Type B pancreatic cell (in vitro differentiated cells): ENCODE measurements at regions not wholly inside any gene's neighbourhood (a gene's known extent, or its start where the extent isn't known, plus 50 kb on each side); places are given as distances from the start of the nearest gene placed in this dataset.

Experiments used
- DNase-seq: peaks from one replicate; pipeline ENCODE4 v3.0.0; 2021; ENCODE audit warnings: mixed read lengths; ENCODE audit not compliant: unreplicated experiment; ENCODE audit errors: extremely low spot score
- H3K27ac Mint-ChIP-seq: 2 replicates; pipeline ENCODE4 v1.8.0; 2021; ENCODE audit warnings: mild to moderate bottlenecking, mixed read lengths
- H3K27me3 Mint-ChIP-seq: 2 replicates; pipeline ENCODE4 v1.8.0; 2021; ENCODE audit warnings: mixed read lengths
- H3K36me3 Mint-ChIP-seq: 2 replicates; pipeline ENCODE4 v1.8.0; 2021; ENCODE audit warnings: mixed read lengths
- H3K4me1 Mint-ChIP-seq: one replicate; pipeline ENCODE4 v1.8.0; 2021; ENCODE audit warnings: mixed read lengths; ENCODE audit not compliant: unreplicated experiment
- H3K4me3 Mint-ChIP-seq: 2 replicates; pipeline ENCODE4 v1.8.0; 2021; ENCODE audit warnings: mild to moderate bottlenecking, mixed read lengths
- H3K9me3 Mint-ChIP-seq: 2 replicates; pipeline ENCODE4 v1.8.0; 2021; ENCODE audit warnings: mixed read lengths
- CTCF ChIP-seq: fragments of 200-600 bp; sonication (generic); conservative IDR thresholded peaks from 2 replicates; pipeline ENCODE4 v1.5.0; 2021; ENCODE audit warnings: antibody characterized with exemption, mild to moderate bottlenecking

DNA sequence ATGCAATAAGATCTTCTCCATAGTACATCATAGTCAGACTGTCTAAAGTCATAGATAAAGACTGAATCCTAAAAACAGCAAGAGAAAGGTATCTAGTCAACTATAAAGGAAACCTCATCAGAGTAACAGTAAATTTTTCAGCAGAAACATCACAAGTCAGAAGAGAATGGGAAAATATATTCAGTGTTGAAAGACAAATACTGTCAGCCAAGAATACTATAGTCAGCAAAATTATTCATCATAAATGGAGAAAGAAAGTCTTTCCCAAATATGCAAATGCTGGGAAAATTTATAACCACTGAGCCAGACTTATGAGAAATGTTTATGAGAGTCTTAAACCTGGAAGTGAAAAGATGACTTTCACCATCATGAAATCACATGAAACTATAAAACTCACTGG, 136.7 kb downstream of the KDR start:
- DNase-seq: no peak
- no peak for TF ChIP-seq CTCF
- H3K27ac Mint-ChIP-seq: no peak overlapping the region
- H3K4me3 Mint-ChIP-seq: no peak overlapping the region
- no peaks in the 10 kb centered on the region for H3K36me3 Mint-ChIP-seq
- H3K27me3 Mint-ChIP-seq: peaks cover 4% of the 10 kb centered on the region
- H3K9me3 Mint-ChIP-seq: no peaks in the 10 kb centered on the region
- H3K4me1 Mint-ChIP-seq: no peaks in the 10 kb centered on the region

GRCh38 chr4:54986095-54986846, 139.1 kb downstream of the KDR start:
- no peak overlapping the region for H3K27ac Mint-ChIP-seq
- H3K9me3 Mint-ChIP-seq: no peaks in the 10 kb centered on the region
- no peaks in the 10 kb centered on the region for H3K4me1 Mint-ChIP-seq
- H3K27me3 Mint-ChIP-seq: no peaks in the 10 kb centered on the region
- no peak for DNase-seq
- no peak for TF ChIP-seq CTCF
- no peaks in the 10 kb centered on the region for H3K36me3 Mint-ChIP-seq
- H3K4me3 Mint-ChIP-seq: no peak overlapping the region

- TF ChIP-seq CTCF: peak; percentile 26
- Mint-ChIP-seq H3K36me3 (no peaks in the 10 kb centered on the region), H3K4me1 (no peaks in the 10 kb centered on the region), H3K9me3 (no peaks in the 10 kb centered on the region), H3K4me3 (no peak overlapping the region), H3K27ac (no peak overlapping the region), H3K27me3 (peaks cover 10% of the 10 kb centered on the region)
- DNase-seq: no peak
These were observed 148.7 kb downstream of the KDR start for GRCh38 chr4:54976682-54977081.

DNA sequence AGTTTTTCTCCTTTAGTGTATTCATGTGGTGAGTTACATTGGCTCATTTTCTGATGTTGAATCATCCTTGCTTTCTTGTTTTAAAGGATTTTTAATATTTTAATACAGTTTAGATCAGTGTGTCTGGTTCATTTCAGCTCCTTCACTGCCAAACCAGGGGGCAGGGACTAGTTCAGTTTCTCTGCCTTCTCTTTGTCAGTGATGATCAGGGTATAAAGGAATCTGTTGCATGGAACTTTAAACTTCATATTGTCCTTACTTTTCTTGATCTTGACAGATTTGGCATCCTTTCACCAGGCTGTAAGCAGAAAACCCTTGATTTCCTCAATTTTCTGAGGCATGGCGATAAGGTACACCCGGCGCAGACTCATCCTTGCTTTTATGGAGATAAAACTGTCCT, 149.4 kb downstream of the KDR start:
- Mint-ChIP-seq H3K27me3 (peaks cover 10% of the 10 kb centered on the region), H3K27ac (no peak overlapping the region), H3K4me3 (no peak overlapping the region), H3K9me3 (no peaks in the 10 kb centered on the region), H3K4me1 (no peaks in the 10 kb centered on the region), H3K36me3 (no peaks in the 10 kb centered on the region)
- no peak for TF ChIP-seq CTCF
- no peak for DNase-seq

- Mint-ChIP-seq H3K27ac (no peak overlapping the region), H3K9me3 (no peaks in the 10 kb centered on the region), H3K27me3 (peaks cover 10% of the 10 kb centered on the region), H3K4me1 (no peaks in the 10 kb centered on the region), H3K4me3 (no peak overlapping the region), H3K36me3 (no peaks in the 10 kb centered on the region)
- DNase-seq: no peak
- TF ChIP-seq CTCF: no peak
These were observed 151.6 kb downstream of the KDR start for GRCh38 chr4:54973784-54974183.
